Panc1 (cell line): ENCODE measurements at regions not wholly inside any gene's neighbourhood (a gene's known extent, or its start where the extent isn't known, plus 50 kb on each side); places are given as distances from the start of the nearest gene placed in this dataset.

Experiments used
- ATAC-seq: fragments of 200-7000 bp; cut with Tn5 transposase; 2 replicates; pipeline ENCODE4 v1.9.1; 2020; ENCODE audit warnings: mild to moderate bottlenecking, moderate library complexity
- BruUV-seq: library from RNA; stranded (reverse); fragments of 400-500 nt; replicated peaks from 2 replicates; lab custom pipeline; 2021; lab: Mats Ljungman, UMichigan
- CTCF ChIA-PET: fragments of 300-600 bp; sonication (Branson Sonifier 250); formaldehyde crosslinking; loops from one replicate; lab custom pipeline; 2022; ENCODE audit warnings: antibody characterized with exemption; lab: Charles Lee
- POLR2A ChIA-PET: fragments of 300-600 bp; sonication (Branson Sonifier 250); formaldehyde crosslinking; loops from one replicate; lab custom pipeline; 2022; ENCODE audit warnings: antibody characterized with exemption; lab: Charles Lee
- DNase-seq: peaks from one replicate; pipeline ENCODE4 v3.0.0-alpha.2; 2010; ENCODE audit warnings: low read depth, low spot score
- H3K27ac ChIP-seq: 2 replicates; pipeline ENCODE4 v1.5.1; 2011; ENCODE audit warnings: mild to moderate bottlenecking, low read length, inconsistent platforms
- H3K27me3 ChIP-seq: fragments of 200-500 bp; sonication (Bioruptor generic); 2 replicates; pipeline ENCODE4 v1.6.0; 2014; ENCODE audit warnings: low read length, inconsistent platforms; ENCODE audit not compliant: control insufficient read depth, insufficient read depth
- H3K36me3 ChIP-seq: fragments of 200-500 bp; sonication (Bioruptor generic); 2 replicates; pipeline ENCODE4 v1.5.1; 2014; ENCODE audit warnings: inconsistent platforms, mild to moderate bottlenecking, low read length, moderate library complexity; ENCODE audit not compliant: control insufficient read depth, insufficient read depth
- H3K4me1 ChIP-seq: 2 replicates; pipeline ENCODE4 v1.5.1; 2011; ENCODE audit warnings: inconsistent platforms, mild to moderate bottlenecking, low read length, moderate library complexity; ENCODE audit not compliant: control insufficient read depth, insufficient read depth
- H3K4me3 ChIP-seq, 2 experiments: 2 replicates each; pipeline ENCODE4 v1.5.1; 2011 to 2012; ENCODE audit warnings: low read depth in 2 of 2, low read length in 2 of 2, mild to moderate bottlenecking in 2 of 2, inconsistent platforms in 1 of 2, moderate library complexity in 1 of 2
- H3K9me3 ChIP-seq: fragments of 200-500 bp; sonication (Bioruptor generic); 2 replicates; pipeline ENCODE4 v1.5.1; 2014; ENCODE audit warnings: low read depth, mild to moderate bottlenecking, inconsistent platforms, low read length, moderate library complexity; ENCODE audit not compliant: control insufficient read depth, insufficient read depth
- SIN3A ChIP-seq: IDR thresholded peaks from 2 replicates; pipeline ENCODE4 v1.6.1; 2012; ENCODE audit warnings: low read depth, mild to moderate bottlenecking, low read length, moderate library complexity, borderline replicate concordance; ENCODE audit not compliant: insufficient read depth
- in situ Hi-C: cut with HindIII; loops from 2 replicates; pipeline ENCODE4 v1.10.0; 2016; ENCODE audit warnings: low sequenced_read_pairs, low pct_unique_long_range_greater_than_20kb
- intact Hi-C: fragments of 100-400 bp; cut with micrococcal nuclease; formaldehyde crosslinking; loops from one replicate; pipeline ENCODE4 v1.10.0; 2022; ENCODE audit not compliant: unreplicated experiment
- TF ChIP-seq, protein P1 (sequence below): fragments of 450-650 bp; IDR thresholded peaks from 2 replicates; pipeline ENCODE4 v1.5.1; 2017; ENCODE audit warnings: mild to moderate bottlenecking
- TF ChIP-seq, protein P2 (sequence below), 2 experiments: IDR thresholded peaks; 2 replicates each; pipeline ENCODE4 v1.6.1; 2011 to 2012; ENCODE audit warnings: low read depth in 2 of 2, control low read depth in 1 of 2, low read length in 1 of 2, mild to moderate bottlenecking in 1 of 2, moderate library complexity in 1 of 2; ENCODE audit not compliant: insufficient read depth in 1 of 2

DNA sequence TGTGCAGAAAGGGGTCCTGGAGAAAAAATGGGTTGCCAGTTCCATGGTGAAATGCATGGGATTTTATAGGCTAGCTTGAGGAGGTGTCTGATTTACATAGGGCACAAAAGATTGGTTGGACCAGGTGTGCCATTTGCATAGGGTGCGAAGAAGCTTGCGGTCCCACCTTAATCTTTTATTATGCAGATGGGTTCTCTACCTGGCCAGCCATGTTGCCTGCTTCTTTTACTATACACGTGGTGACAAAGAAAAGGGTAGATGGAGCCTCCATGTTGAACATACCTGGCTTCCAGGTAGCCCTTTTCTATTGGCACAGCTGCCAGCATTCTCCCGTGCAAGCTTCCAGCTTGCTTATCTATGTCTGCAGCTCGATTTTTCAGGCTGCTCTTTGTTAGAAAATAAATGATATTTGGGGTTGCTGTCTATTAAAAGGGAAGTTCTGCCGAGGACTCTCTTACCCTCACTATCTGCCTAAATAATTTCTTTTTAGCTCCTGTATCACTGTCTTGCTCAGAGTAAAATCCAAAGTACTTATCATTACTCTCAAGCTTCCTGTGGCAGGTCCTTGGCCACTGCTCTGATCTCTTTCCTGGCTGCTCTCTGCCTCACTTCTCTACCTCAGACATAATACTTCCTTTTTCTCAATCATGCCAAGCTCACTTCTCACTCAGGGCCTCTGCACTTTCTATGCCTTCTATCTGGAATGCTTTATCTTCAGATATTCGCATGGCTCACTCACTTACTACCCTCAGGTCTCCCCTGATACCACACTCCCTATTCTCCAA is 216.0 kb upstream of the DAAM1 start:
- no peaks in the 10 kb centered on the region for H3K36me3 ChIP-seq
- ChIA-PET POLR2A (no interaction called here), CTCF (interaction anchor here (0.6 kb wide), 1 partner anchor 1312 kb away, joined by 3 read pairs; no protein-coding TSS in a partner anchor)
- TF ChIP-seq, protein P1, sequence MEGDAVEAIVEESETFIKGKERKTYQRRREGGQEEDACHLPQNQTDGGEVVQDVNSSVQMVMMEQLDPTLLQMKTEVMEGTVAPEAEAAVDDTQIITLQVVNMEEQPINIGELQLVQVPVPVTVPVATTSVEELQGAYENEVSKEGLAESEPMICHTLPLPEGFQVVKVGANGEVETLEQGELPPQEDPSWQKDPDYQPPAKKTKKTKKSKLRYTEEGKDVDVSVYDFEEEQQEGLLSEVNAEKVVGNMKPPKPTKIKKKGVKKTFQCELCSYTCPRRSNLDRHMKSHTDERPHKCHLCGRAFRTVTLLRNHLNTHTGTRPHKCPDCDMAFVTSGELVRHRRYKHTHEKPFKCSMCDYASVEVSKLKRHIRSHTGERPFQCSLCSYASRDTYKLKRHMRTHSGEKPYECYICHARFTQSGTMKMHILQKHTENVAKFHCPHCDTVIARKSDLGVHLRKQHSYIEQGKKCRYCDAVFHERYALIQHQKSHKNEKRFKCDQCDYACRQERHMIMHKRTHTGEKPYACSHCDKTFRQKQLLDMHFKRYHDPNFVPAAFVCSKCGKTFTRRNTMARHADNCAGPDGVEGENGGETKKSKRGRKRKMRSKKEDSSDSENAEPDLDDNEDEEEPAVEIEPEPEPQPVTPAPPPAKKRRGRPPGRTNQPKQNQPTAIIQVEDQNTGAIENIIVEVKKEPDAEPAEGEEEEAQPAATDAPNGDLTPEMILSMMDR = no peak
- no peak for TF ChIP-seq SIN3A
- TF ChIP-seq, protein P2, sequence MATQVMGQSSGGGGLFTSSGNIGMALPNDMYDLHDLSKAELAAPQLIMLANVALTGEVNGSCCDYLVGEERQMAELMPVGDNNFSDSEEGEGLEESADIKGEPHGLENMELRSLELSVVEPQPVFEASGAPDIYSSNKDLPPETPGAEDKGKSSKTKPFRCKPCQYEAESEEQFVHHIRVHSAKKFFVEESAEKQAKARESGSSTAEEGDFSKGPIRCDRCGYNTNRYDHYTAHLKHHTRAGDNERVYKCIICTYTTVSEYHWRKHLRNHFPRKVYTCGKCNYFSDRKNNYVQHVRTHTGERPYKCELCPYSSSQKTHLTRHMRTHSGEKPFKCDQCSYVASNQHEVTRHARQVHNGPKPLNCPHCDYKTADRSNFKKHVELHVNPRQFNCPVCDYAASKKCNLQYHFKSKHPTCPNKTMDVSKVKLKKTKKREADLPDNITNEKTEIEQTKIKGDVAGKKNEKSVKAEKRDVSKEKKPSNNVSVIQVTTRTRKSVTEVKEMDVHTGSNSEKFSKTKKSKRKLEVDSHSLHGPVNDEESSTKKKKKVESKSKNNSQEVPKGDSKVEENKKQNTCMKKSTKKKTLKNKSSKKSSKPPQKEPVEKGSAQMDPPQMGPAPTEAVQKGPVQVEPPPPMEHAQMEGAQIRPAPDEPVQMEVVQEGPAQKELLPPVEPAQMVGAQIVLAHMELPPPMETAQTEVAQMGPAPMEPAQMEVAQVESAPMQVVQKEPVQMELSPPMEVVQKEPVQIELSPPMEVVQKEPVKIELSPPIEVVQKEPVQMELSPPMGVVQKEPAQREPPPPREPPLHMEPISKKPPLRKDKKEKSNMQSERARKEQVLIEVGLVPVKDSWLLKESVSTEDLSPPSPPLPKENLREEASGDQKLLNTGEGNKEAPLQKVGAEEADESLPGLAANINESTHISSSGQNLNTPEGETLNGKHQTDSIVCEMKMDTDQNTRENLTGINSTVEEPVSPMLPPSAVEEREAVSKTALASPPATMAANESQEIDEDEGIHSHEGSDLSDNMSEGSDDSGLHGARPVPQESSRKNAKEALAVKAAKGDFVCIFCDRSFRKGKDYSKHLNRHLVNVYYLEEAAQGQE (IDR thresholded peaks at IDR 0.05; ENCODE audit: insufficient read depth in 1 of 2, low read depth in 2 of 2, low read length in 1 of 2) = no peak
- no peak overlapping the region for H3K4me3 ChIP-seq
- H3K27ac ChIP-seq = no peak overlapping the region
- intact Hi-C loops (no loop called here), in situ Hi-C loops (no loop called here)
- DNase-seq (no peak), ATAC-seq (no peak)
- H3K9me3 ChIP-seq = no peaks in the 10 kb centered on the region
- BruUV-seq = no TSS peak
- H3K4me1 ChIP-seq = no peaks in the 10 kb centered on the region
- H3K27me3 ChIP-seq = no peaks in the 10 kb centered on the region

DNA sequence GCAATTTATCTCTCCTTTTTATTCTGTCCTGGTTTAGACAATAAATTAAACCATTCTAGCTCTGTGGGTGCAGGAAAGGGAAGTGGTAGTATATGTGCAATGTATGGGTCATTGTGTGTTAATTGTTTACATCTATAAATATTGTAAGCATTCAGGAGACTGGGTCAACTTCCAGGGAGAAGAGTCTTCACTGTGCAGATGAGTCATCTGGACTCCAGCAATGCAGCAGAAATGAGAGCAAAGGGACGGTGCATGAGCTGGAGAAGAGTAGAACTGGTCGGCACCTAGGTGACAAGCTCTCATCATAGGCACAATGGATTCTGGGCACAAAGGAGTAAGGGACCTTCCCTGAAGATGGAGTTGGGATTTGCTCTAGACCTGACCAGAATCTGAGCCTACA is 211.1 kb upstream of the DAAM1 start:
- ChIA-PET POLR2A (no interaction called here), CTCF (no interaction called here)
- TF ChIP-seq, protein P1 = no peak
- Histone ChIP-seq H3K27ac (no peak overlapping the region), H3K4me1 (no peaks in the 10 kb centered on the region), H3K9me3 (no peaks in the 10 kb centered on the region), H3K27me3 (no peaks in the 10 kb centered on the region), H3K4me3 (no peak overlapping the region), H3K36me3 (no peaks in the 10 kb centered on the region)
- ATAC-seq (no peak), DNase-seq (no peak)
- intact Hi-C loops = no loop called here
- in situ Hi-C loops = no loop called here
- no TSS peak for BruUV-seq
